HG02610 (cell line): ENCODE measurements at regions not wholly inside any gene's neighbourhood (a gene's known extent, or its start where the extent isn't known, plus 50 kb on each side); places are given as distances from the start of the nearest gene placed in this dataset.

Source experiments
- ATAC-seq: cut with Tn5 transposase; IDR thresholded peaks from one replicate; pipeline ENCODE4 v1.9.1; 2021; ENCODE audit warnings: mild to moderate bottlenecking, moderate library complexity; ENCODE audit not compliant: unreplicated experiment

DNA sequence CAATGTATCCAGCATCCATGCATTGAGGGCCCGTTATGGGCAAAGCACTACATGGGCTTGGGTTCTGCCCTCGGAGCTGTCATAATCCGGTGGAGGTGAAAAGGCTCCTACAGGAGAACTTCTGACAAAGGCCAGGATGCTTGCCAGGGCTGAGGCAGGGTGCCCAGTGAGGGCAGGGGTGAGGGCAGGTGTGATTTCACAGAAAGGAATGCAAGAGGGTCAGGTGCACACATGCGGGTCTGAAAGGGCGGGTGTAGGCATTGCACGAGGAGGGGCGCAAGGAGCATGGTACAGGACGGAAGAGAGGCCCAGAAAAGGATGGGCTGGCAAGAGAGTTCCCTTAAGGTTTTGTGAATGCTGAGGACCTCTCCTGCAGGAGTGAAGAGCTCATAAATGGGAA lies 348.0 kb downstream of the BTBD3 start:
- ATAC-seq = no peak

DNA sequence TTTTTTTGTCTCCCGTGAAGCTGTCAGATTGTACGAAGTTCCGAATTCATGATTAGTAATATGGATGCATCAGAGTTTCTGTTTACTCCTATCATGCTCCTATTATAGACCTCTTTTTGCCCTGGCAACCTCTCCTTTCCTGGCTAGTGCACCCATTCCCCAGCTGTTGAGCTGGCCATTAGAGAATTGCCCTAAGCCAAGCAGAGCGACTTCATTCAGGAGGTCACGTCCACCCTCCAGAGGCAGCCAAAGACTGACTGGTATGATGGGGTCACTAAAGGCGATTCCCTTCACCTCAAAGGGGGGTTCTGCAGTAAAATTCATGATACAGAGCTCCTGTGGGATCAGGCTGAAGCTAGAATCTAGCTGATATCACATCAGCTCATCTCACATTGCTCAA lies 351.9 kb downstream of the BTBD3 start:
- no peak for ATAC-seq

DNA sequence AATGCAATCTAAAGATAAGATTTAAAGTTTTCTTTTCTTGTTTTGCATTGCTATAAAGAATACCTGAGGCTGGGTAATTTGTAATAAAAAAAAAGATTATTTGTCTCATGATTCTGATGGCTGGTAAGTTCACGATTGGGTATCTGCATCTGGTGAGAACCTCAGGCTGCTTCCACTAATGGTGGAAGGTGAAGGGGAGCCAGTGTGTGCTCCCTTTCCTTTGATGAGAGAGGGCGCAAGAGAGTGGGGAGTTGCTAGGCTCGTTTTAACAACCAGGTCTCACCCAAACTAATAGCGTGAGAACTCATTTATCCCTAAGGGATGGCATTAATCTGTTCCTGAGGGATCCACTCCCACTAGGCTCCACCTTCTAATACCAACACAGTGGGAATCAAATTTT lies 353.2 kb downstream of the BTBD3 start:
- ATAC-seq = no peak

DNA sequence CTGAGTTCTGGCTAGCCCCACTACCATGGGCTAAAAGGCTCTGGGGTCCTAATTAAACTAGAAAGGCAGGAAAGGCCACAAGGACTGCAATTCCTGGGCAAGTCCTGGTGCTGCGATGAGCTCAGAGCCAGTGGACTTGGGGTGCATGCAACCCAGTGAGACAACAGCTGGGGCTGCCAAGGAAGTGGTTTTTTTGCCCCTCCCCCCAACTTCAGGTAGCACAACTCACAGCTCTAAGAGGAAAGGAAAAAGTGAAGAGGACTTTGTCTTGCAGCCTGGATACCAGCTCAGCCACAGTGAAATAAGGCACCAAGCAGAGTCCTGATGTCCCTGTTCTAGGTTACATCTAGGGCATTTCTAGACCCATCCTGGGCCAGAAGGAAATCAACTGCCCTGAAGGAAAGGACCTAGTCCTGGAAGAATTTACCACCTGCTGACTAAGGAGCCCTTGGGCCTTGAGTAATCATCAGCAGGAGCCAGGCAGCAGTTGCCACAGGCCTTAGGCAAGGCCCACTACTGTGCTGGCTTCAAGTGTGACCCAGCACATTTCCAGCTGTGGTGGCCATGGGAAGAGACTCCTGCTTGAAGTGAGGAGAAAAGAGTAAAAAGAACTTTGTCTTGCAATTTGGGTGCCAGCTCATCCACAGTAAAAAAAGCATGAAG lies 358.4 kb downstream of the BTBD3 start:
- no peak for ATAC-seq

DNA sequence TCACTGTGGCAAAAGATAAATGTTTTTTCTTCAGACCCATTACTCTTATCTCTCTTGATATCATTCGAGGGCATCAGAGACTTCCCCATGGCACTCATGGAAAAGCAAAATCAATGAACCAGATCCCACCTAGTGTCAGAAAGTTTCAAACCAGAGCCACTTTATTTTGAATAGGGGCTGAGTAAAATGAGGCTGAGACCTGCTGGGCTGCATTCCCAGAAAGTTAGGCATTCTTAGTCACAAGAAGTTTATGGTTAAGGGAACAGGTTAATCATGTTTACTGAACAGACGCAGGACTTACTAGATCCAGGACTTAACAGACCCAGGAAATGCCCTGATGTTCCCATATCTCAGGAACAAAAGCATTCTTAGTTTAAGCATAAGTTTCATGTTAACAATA lies 369.9 kb downstream of the BTBD3 start:
- ATAC-seq = no peak

GRCh38 chr20:12289465-12289864 lies 371.8 kb downstream of the BTBD3 start:
- ATAC-seq = no peak

DNA sequence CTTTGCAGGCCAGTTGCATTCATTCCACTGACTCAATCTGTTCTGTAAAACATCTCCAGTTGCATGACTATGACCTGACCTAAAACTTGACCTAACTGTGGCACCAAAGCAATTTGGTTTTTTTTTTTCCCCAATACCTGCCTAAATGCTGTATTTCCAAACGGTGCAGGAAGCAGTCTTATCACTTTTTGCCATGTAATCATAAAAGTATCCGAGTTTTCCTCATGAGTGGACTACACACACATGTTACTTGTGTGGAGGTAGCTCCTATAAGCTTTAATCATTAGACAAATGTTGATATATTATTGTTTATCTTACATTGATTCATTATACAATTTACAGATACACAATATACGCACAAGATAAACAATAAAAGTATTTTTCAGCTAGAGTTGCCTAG lies 373.7 kb downstream of the BTBD3 start:
- ATAC-seq = no peak

- no peak for ATAC-seq
Observed at GRCh38 chr20:12293900-12294299, 376.2 kb downstream of the BTBD3 start.

DNA sequence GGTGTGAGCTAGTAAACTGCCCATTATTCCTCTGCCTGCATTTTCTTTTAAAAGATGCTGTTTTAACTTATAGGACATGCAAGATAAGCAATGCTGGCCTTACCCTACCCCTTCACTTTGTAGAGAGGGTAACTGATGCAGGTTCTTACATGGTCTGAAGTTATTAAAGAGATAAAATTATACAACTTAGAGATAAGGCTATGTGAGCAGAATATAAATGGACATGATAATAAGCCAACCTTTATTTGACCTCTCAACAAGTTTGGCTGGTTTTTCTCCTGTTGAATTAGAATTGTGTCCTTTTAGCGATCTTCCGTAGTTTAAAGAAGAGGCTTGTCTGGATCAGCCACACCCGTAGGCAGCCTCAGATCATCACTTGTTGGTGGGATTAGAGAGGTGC lies 377.0 kb downstream of the BTBD3 start:
- ATAC-seq = no peak

GRCh38 chr20:12305188-12305950 lies 387.7 kb downstream of the BTBD3 start:
- no peak for ATAC-seq

DNA sequence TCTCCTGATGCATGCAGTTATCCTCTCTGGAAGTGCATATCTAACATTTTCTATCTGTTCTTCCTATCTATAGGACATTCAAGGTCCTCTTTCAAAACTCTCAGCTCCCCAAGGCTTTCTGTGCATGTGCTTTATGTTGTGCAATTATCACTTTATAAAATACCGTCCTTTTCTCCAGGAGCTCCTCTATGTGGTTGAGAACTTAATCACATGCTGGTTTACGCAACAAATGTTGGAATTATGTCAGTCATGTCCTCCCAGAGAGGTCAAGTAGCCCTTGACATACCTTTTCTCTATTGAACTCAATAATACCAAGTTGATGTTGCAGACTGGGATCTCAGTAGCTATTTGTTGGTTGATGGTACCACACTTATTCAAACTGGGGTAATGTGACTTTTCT lies 388.4 kb downstream of the BTBD3 start:
- no peak for ATAC-seq

DNA sequence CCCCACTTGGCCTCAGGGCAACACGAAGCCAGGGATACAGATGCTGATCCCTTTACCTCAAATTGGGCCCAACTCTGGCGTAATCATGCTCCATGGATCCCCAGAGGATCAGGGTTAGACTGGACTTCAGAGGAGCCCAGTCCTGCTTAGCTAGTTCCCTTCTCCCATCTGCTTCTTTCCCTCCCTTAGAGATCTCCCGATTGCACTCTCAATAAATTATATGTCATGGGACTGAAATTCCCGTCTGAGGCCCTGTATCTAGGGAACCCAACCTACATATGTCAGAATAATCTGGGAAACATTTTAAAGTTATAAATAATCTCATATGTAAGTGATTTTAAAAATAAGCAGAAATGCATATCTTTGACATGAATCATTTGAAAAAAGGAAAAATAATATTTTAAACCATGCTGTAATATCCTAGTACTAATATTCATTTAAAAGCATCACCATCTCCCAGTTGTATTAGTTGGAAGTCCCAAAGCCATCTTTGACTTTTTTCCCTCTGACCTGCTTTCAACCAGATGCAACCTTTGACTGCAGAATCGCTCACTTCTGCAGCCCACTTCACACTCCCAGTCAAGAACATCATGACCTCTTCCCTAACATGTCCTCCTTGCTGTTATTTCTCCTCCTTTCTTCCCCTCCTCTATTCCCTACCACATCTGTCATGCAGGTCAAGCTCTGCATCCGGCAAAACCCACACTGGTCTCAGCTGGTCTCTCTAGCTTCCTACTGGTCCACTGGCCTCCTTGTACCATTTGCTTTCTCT lies 393.6 kb downstream of the BTBD3 start:
- ATAC-seq = no peak

DNA sequence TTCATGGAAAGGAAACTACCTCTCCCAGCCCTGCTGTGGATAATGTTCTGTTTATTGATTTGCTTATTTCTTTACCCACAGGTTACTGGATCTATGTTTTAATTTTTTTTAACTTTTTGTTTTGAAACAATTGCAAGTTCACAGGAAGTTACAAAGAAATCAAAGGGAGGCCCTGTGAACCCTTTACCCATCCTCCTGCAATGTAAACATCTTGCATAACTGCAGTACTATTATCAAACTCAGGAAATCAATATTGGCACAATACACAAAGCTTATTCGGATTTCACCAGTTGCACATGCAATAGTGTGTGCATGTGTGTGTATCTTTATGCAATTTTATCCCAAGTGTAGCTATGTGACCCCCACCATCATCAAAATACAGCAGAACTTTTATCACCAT lies 398.0 kb downstream of the BTBD3 start:
- no peak for ATAC-seq

DNA sequence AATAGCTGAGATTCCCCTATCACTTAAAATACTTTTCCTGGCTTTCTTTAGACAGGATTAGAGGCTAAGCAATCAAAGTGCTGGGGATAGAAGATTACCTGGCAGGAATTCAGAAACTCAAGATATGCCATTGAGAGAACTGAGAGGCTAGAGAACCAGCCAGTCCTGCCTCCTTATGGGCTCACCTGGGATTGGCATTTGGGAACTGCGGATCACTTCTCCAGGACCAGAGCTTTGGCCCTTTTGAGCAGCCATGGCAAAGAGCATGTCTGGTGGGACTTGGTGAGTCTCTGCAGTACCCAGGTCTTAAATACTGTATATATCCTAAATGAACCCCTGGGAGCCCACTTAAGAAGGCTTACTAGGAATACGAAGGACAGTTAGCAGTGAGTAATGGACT lies 399.1 kb downstream of the BTBD3 start:
- no peak for ATAC-seq

GRCh38 chr20:12317433-12317832 lies 399.7 kb downstream of the BTBD3 start:
- no peak for ATAC-seq

DNA sequence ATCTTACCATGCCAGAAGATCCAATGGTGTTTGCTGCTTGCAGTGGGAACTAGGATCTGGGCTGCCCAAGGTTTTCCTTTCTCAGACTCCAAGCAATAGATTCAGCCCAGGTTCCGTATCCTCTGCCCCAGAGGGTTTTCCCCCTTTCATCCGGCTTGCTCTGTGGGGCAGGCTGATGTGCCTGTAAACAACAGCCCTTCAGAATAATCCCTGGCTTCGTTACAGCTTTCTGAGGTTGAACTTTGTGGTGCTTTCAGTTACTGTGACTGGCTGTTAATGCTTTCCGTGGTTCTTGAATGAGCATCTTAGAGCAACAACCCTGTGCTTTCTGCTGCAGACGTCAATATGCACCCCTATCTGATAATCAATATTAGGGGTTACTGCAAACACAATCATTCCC lies 400.4 kb downstream of the BTBD3 start:
- ATAC-seq = no peak

DNA sequence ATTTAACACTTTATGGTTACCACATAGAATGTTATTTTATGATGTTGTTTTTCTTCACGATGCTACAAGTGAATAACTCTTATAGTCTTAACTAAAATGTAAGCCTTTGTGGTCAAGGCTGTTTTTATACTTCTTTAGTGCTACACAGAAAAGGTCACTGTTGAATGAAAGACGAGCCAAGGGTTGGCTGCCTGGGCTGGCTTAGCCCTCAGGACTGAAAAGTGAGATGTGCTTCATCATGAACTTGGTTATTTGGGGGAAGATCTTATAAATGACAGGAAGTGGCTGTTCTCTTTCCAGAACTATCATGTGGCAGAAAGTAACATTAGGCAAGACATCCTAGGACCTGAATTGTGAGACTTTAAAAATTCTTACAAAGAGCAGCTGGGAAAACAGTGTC lies 404.0 kb downstream of the BTBD3 start:
- no peak for ATAC-seq

GRCh38 chr20:12327205-12327604 lies 409.5 kb downstream of the BTBD3 start:
- ATAC-seq = no peak

GRCh38 chr20:12331236-12331635 lies 413.5 kb downstream of the BTBD3 start:
- ATAC-seq = no peak

- no peak for ATAC-seq
Observed at GRCh38 chr20:12337601-12338000, 419.9 kb downstream of the BTBD3 start.

DNA sequence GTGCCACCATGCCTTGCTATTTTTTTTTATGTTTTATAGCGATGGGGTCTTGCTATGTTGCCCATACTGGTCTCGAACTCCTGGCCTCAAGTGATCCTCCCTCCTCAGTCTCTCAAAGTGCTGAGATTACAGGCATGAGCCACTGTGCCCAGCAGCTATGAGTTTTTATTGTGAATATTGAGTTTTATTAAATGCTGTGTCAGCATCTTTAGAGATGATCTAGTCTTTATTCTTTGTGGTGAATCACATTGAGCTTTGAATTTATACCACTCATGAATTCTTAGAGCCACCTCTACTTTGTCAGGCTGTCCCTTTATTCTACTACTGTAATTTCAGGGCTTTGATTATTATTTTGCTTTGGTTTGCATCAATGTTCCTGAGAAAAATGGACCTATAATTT lies 428.3 kb downstream of the BTBD3 start:
- ATAC-seq = no peak

GRCh38 chr20:12353842-12354241 lies 436.1 kb downstream of the BTBD3 start:
- ATAC-seq = no peak
